ENCODE measurements at regions not wholly inside any gene's neighbourhood (a gene's known extent, or its start where the extent isn't known, plus 50 kb on each side); places are given as distances from the start of the nearest gene placed in this dataset.

DNA sequence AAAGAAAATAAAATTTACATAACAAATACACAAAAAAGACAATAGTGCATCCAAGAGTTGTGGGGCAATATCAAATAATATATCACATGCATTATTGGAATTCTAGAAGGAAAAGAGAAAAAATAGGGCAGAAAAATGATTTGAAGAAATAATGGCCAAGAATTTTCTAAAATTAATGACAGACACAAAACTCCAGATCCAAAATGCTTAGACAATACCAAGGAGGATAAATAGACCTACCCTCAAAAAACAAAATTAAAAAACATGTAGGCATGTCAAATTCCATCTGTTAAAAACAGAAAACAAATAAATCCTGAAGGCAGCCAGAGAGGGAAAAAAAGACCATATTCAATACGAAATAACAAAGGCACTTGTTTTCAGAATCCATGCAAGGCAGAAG is 191.5 kb upstream of the ZNF536 start:
- Histone ChIP-seq H3K4me2 (ENCODE audit: low read depth, low read length) (no peak overlapping the region), H3K36me3 (replicated peaks; ENCODE audit: insufficient read depth, low read length) (no peaks in the 10 kb centered on the region), H3K9me3 (replicated peaks; ENCODE audit: insufficient read depth, low read length) (no peaks in the 10 kb centered on the region; the same call in 1 of the 2 replicates), H3K27ac (ENCODE audit: low read length) (no peak overlapping the region), H3K9ac (ENCODE audit: low read length) (no peak overlapping the region), H3K9me2 (replicated peaks; ENCODE audit: insufficient read depth, low read length) (no peaks in the 10 kb centered on the region), H3F3A (ENCODE audit: insufficient read depth, low read length) (no peaks in the 10 kb centered on the region), H4K20me1 (ENCODE audit: insufficient read depth, low read length) (no peaks in the 10 kb centered on the region), H3K27me3 (replicated peaks; ENCODE audit: insufficient read depth, low read length) (peaks cover 6% of the 10 kb centered on the region; the same call in 1 of the 2 replicates), H3K4me1 (ENCODE audit: low read length) (no peaks in the 10 kb centered on the region), H3K79me2 (ENCODE audit: low read length) (no peaks in the 10 kb centered on the region), H2AFZ (ENCODE audit: low read length) (no peak overlapping the region), H3K4me3 (ENCODE audit: low read length) (no peak overlapping the region)
- no peak for TF ChIP-seq EZH2phosphoT487 (IDR thresholded peaks at IDR 0.05; ENCODE audit: low read length)
- TF ChIP-seq EZH2 (optimal IDR thresholded peaks at IDR 0.05; ENCODE audit: low read depth, low read length) = no peak
- TF ChIP-seq, protein P1, sequence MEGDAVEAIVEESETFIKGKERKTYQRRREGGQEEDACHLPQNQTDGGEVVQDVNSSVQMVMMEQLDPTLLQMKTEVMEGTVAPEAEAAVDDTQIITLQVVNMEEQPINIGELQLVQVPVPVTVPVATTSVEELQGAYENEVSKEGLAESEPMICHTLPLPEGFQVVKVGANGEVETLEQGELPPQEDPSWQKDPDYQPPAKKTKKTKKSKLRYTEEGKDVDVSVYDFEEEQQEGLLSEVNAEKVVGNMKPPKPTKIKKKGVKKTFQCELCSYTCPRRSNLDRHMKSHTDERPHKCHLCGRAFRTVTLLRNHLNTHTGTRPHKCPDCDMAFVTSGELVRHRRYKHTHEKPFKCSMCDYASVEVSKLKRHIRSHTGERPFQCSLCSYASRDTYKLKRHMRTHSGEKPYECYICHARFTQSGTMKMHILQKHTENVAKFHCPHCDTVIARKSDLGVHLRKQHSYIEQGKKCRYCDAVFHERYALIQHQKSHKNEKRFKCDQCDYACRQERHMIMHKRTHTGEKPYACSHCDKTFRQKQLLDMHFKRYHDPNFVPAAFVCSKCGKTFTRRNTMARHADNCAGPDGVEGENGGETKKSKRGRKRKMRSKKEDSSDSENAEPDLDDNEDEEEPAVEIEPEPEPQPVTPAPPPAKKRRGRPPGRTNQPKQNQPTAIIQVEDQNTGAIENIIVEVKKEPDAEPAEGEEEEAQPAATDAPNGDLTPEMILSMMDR (IDR thresholded peaks at IDR 0.05; ENCODE audit: low read length) = no peak
- DNase-seq = no peak

DNA sequence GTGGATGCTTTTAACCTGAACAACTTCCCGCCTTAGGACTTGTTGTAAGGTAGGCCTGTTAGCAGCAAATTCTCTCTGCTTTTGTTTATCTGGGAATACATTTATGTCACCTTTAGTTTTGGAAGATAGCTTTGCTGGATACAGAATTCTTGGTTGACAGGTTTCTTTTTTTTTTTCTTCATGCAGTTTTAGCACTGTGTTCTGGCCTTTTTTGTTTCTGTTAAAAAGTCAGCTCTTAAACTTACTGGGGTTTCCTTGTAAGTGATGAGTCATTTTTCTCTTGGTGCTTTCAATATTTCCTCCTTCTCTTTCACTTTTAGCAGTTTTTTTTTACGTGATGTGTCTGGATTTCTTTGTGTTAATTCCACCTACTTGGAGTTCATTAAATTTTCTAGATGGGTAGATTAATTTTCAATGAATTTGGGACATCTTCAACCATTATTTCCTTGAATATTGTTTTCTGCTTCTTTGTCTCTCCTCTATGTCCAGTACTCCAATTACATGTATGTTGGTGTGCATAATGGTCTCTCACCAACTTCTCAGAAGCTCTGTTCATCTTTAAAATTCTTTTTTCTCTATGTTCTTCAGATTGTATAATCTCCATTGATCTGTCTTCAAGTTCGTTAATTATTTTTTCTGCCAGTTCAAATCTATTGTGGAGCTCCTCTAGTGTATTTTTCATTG is 188.2 kb upstream of the ZNF536 start:
- Histone ChIP-seq H4K20me1 (ENCODE audit: insufficient read depth, low read length) (no peaks in the 10 kb centered on the region), H3K9me3 (replicated peaks; ENCODE audit: insufficient read depth, low read length) (no peaks in the 10 kb centered on the region; the same call in 1 of the 2 replicates), H3F3A (ENCODE audit: insufficient read depth, low read length) (no peaks in the 10 kb centered on the region), H2AFZ (ENCODE audit: low read length) (no peak overlapping the region), H3K9ac (ENCODE audit: low read length) (no peak overlapping the region), H3K27me3 (replicated peaks; ENCODE audit: insufficient read depth, low read length) (no peaks in the 10 kb centered on the region), H3K27ac (ENCODE audit: low read length) (no peak overlapping the region), H3K4me1 (ENCODE audit: low read length) (no peaks in the 10 kb centered on the region), H3K79me2 (ENCODE audit: low read length) (no peaks in the 10 kb centered on the region), H3K36me3 (replicated peaks; ENCODE audit: insufficient read depth, low read length) (no peaks in the 10 kb centered on the region), H3K4me3 (ENCODE audit: low read length) (no peak overlapping the region), H3K4me2 (ENCODE audit: low read depth, low read length) (no peak overlapping the region), H3K9me2 (replicated peaks; ENCODE audit: insufficient read depth, low read length) (no peaks in the 10 kb centered on the region)
- TF ChIP-seq EZH2phosphoT487 (IDR thresholded peaks at IDR 0.05; ENCODE audit: low read length) = no peak
- no peak for TF ChIP-seq EZH2 (optimal IDR thresholded peaks at IDR 0.05; ENCODE audit: low read depth, low read length)
- TF ChIP-seq, protein P1 (IDR thresholded peaks at IDR 0.05; ENCODE audit: low read length) = no peak
- no peak for DNase-seq

DNA sequence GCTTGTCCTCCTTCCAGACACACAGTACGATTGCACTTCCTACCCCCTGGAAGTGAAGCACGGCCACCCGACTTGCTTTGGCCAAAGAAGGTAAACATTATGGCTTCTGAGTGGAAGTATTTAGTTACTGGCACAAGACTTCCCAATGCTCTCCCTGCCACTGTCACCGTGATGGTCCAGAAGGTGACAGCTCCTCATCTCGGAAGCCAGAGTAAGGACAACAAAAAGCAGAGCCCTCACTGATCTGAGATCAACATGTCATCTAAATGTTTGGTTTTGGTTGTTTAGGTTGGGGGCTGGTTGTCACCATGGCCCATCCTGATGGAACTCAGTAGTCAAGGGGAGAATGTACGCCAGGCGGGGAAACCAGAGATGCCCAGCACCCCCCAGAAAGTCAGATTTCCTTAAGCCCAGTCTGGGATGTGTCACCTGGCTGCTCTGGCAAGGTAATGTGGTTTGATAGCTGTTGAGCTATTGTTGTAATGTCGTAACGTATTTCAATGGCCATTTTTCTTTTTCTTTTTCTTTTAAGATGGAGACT is 170.1 kb upstream of the ZNF536 start:
- Histone ChIP-seq H3K27me3 (replicated peaks; ENCODE audit: insufficient read depth, low read length) (peaks cover 46% of the 10 kb centered on the region), H3K9me2 (replicated peaks; ENCODE audit: insufficient read depth, low read length) (no peaks in the 10 kb centered on the region)
- DNase-seq = no peak

More for the DNA sequence above, 170.1 kb upstream of the ZNF536 start:
- Histone ChIP-seq H3K36me3 (replicated peaks; ENCODE audit: insufficient read depth, low read length) (no peaks in the 10 kb centered on the region), H3K4me1 (ENCODE audit: low read length) (no peaks in the 10 kb centered on the region), H3K9ac (ENCODE audit: low read length) (no peak overlapping the region), H3K27ac (ENCODE audit: low read length) (no peak overlapping the region), H3K4me3 (ENCODE audit: low read length) (no peak overlapping the region), H4K20me1 (ENCODE audit: insufficient read depth, low read length) (no peaks in the 10 kb centered on the region), H3K9me3 (replicated peaks; ENCODE audit: insufficient read depth, low read length) (no peaks in the 10 kb centered on the region), H3K79me2 (ENCODE audit: low read length) (no peaks in the 10 kb centered on the region), H3K4me2 (ENCODE audit: low read depth, low read length) (no peak overlapping the region), H3F3A (ENCODE audit: insufficient read depth, low read length) (no peaks in the 10 kb centered on the region), H2AFZ (ENCODE audit: low read length) (no peak overlapping the region)
- TF ChIP-seq, protein P1 (IDR thresholded peaks at IDR 0.05; ENCODE audit: low read length) = no peak
- TF ChIP-seq EZH2phosphoT487 (IDR thresholded peaks at IDR 0.05; ENCODE audit: low read length) (no peak), EZH2 (optimal IDR thresholded peaks at IDR 0.05; ENCODE audit: low read depth, low read length) (no peak)

All from MM.1S (cell line).